GM12892 (cell line): ENCODE measurements at regions not wholly inside any gene's neighbourhood (a gene's known extent, or its start where the extent isn't known, plus 50 kb on each side); places are given as distances from the start of the nearest gene placed in this dataset.
"Not testable (repeated sequence)": the region's sequence is repeated elsewhere in the genome, so short reads cannot be mapped to it uniquely, and the experiment has no call there.

Experiments
- DNase-seq: peaks from one replicate; pipeline ENCODE4 v3.0.0; 2011; ENCODE audit not compliant: insufficient read length
- FAIRE-seq: peaks from 2 replicates; lab custom pipeline; 2011; peaks lifted over from hg19 to GRCh38; lab: Jason Lieb, UNC
- POLR2A ChIP-seq: IDR thresholded peaks from 2 replicates; pipeline ENCODE4 v1.6.1; 2011; ENCODE audit warnings: low read depth, low read length, control low read depth
- POLR2AphosphoS5 ChIP-seq: IDR thresholded peaks from 2 replicates; pipeline ENCODE4 v1.6.1; 2011; ENCODE audit warnings: low read depth, low read length, control low read depth
- TAF1 ChIP-seq: IDR thresholded peaks from 2 replicates; pipeline ENCODE4 v1.6.1; 2011; ENCODE audit warnings: low read depth, mild to moderate bottlenecking, control low read depth, low read length, borderline replicate concordance

DNA sequence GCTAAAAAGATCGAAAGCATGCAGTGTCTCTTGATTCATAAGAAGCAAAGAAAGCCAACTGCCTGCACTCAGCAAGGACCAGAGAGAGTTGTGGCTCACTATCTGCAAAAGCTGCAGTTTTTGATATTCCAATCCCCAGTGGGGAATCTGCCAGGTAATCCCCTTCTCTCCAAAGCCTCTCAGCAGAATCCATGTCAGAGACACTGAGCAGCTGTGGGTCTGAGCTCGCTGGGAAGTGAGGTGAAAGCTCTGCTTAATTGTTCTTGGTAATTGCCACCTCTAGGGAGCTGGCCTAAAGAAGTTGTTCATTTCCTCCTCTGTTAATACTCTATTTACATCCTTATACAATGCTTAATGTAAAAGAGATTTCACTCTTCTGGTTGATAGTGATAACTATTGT is 261.3 kb upstream of the LRRC4C start:
- FAIRE-seq (no peak), DNase-seq (no peak)
- TF ChIP-seq POLR2A (no peak), POLR2AphosphoS5 (no peak), TAF1 (no peak)

DNA sequence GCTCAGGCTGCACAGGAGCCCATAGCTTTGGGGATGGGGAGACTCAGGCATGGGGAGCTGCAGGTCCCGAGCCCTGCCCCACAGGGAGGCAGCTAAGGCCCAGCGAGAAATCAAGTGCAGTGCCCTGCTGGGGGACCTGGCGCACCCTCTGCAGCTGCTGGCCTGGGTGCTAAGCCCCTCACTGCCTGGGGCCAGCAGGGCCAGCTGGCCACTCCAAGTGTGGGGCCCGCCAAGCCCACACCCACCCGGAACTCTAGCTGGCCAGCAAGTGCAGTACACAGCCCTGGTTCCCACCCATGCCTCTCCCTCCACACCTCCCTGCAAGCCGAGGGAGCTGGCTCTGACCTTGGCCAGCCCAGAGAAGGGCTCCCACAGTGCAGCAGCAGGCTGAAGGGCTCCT is 268.7 kb upstream of the LRRC4C start:
- not testable (repeated sequence) for FAIRE-seq, DNase-seq

DNA sequence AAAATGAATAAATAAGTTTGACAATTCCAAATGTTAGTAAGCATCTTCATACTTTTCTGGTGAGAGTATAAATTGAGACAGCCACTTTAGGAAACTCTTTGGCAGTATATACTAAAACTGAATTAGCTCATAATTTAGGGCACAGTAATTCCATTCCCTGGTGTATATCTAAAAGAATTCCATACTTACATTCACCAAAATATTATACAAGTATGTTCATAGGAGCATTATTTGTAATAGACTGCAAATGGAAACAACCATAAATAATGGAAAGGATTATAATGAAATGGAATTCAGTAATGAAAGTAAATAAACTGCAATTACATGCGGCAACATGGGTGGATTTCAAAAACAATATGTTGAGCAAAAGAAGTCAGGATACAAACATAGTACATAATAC is 315.8 kb upstream of the LRRC4C start:
- no peak for TF ChIP-seq POLR2AphosphoS5
- TF ChIP-seq TAF1: no peak
- TF ChIP-seq POLR2A: no peak
- DNase-seq (no peak), FAIRE-seq (no peak)

DNA sequence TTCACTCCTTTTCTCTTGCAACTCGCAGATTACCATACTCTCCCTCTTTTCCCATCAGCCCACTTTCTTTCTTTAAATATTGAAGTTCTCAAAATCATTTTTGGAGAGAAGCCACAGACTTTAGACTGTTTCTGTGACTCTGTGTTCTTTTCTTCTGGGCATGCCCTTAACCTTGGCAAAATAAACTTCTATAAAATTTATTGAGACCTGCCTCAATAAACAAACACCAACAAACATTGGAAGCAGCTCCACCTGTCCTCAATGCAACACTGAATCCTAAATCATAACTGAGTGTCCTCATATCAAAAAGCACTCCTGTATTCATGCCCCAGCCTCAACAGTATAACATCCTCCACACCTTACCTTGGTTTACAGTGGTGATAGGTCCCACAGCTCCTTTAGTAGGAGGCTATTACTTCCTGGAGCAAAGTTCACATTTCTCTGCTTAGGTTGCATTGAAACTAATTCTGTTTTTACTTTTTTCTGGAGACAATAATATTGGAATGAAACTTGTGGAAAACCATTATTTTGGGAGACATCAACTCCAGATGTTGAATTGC is 320.0 kb upstream of the LRRC4C start:
- DNase-seq: no peak
- TF ChIP-seq POLR2AphosphoS5 (no peak), TAF1 (no peak), POLR2A (no peak)
- no peak for FAIRE-seq

DNA sequence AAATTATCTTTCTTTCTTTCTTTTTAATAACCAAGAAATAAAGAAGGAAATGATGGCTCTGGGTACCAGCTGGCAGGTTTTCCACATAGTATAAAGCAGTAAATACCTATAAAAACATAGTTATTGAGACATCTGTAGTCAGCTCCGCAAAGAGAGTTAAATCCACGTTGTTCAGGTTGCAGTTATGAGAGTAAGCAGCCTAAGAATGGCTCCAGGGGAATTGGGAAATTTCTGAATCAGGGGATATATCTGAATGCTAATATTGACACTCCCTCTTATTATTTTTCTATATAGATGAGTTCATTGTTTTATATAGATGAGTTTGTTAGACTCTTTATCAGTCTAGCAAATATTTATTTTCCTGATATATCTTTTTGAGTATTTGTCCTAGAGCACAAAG is 322.0 kb upstream of the LRRC4C start:
- FAIRE-seq (no peak), DNase-seq (no peak)
- TF ChIP-seq TAF1 (no peak), POLR2AphosphoS5 (no peak), POLR2A (no peak)

DNA sequence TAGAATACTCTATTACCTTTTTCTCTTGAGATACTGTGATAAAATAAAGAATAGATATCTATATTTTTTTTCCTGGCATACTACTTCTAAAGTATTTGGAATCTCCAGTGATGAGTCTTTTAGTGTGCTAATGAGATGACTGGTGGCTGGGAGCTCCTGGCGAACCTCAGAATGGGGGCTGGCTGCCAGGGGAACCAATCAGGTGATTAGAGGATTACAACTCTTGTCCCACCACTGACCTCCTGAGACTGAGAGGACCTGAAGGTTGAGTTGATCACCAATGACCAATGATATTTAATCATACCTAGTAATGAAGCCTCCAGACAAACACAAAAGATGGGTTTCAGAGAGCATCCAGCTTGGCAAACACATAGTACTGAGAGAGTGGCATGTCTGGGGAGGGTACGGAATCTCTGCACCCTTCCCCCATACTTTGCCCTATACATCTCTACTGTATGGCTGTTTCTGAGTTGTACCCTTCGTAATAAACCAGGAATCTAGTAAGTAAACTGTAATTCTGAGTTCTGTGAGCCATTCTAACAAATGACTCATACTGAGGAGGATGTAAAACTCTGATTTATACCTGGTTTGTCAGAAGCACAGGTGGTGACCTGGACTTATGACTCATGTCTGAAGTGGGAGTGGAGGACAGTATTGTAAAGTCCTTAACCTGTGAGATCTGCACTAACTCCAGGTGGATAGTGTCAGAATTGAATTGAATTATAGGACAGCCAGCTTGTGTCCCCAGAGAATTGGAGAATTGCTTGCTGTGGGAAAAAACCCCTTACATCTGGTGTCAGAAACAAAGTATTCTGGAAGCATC is 325.3 kb upstream of the LRRC4C start:
- FAIRE-seq (no peak), DNase-seq (no peak)
- TF ChIP-seq POLR2A: no peak
- TF ChIP-seq POLR2AphosphoS5: no peak
- TF ChIP-seq TAF1: no peak

DNA sequence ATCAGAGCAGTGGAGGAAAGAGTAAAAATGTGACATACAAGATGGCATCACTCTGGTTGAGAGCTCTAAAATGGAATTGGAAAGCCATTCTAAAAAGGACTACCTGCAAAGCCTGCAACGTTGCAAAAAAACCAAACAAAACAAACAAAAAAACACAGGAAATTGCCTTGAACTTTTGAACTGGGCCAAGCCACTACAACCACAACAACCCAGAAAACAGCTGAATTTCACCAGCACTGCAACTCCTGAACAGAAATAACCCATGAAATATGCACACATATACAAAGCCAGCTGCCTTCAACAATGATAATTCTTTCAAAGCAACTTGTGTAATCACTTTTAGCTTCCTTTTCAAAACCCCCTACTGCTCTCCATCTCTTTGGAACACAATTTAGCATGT is 326.6 kb upstream of the LRRC4C start:
- DNase-seq (no peak), FAIRE-seq (no peak)
- no peak for TF ChIP-seq POLR2A

DNA sequence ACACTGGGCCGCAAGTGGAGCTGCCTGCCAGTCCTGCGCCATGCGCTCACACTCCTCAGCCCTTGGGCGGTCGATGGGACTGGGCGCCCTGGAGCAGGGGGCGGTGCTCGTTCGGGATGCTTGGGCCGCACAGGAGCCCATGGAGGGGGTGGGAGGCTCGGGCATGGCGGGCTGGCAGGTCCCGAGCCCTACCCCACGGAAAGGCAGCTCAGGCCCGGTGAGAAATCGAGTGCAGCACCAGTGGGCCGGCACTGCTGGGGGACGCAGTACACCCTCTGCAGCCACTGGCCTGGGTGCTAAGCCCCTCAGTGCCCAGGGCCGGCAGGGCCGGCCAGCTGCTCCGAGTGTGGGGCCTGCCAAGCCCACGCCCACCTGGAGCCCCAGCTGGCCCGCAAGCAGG is 328.7 kb upstream of the LRRC4C start:
- DNase-seq (no peak), FAIRE-seq (no peak)
- TF ChIP-seq POLR2A (no peak), TAF1 (no peak), POLR2AphosphoS5 (no peak)

DNA sequence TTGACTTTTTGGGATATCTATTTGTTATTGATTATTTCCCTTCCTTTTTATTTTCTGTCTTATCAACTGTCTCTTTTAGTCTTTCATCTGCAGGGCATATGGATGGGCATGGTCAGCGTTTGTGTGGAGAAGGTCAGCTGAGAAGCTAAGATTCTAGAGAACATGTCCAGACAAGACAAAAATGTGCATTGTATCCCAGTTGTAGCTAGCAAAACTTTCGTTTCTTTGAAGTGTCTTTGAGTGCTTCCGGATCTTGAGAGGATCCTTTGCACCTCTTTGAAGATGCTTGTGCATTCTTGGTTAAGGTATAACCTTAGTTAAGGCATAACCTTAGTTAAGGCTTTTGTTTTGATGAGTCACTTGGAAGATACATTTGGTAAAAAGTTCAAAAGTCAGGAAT is 329.9 kb upstream of the LRRC4C start:
- DNase-seq: no peak
- TF ChIP-seq POLR2AphosphoS5: no peak
- no peak for FAIRE-seq

DNA sequence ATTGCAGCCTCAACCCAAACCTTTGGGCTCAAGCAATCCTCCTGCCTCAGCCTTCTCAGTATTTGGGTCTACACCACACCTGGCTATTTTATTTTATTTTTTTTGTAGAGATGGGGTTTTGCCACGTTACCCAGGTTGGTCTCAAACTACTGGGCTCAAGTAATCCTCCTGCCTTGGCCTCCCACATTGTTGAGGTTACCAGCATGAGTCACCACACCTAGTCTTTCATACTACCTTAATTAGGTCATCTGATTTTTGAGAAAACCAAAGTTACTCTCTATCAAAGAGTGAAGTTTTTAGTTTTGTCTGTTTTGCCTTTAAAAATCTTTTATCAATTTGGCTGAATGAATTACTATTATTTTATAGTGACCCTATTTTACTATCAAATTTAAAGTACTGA is 335.6 kb upstream of the LRRC4C start:
- DNase-seq (no peak), FAIRE-seq (no peak)
- TF ChIP-seq TAF1 (no peak), POLR2AphosphoS5 (no peak), POLR2A (no peak)

DNA sequence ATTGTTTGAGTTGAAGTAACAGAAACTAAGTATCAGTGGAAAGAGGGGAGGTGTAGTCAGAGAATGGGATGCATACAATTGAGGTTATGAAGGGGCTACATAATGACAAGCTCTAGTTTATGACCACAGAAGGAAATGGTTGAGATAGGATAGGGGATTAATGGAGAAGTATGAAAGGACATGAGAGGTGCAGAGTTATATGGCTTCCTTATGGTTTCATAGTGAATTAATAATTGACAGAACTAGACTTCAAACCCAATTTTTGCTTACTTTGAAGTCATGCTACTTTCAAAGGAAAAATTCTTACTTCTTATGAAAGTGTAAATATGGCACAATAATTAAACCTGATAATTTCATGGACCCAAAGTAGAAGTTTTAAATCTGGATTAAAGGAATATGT is 340.3 kb upstream of the LRRC4C start:
- FAIRE-seq (no peak), DNase-seq (no peak)
- no peak for TF ChIP-seq POLR2AphosphoS5
- TF ChIP-seq TAF1: no peak
- no peak for TF ChIP-seq POLR2A

DNA sequence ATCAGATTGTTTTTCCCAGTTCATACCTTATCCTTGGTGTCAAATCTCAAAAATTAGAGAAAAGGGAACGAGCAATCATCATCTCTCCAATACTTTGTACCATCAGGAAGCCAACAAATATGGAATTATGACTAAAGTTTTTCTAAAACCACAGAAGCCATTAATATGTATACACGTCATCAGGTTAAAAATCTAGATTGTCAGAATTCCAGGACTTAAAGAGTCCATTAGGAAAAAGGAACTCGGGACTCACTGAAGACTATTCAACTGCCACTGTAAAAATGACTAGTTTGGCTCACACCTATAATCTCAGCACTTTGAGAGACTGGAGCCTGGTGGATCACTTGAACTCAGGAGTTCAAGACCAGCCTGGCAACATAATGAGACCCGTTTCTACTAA is 344.4 kb upstream of the LRRC4C start:
- FAIRE-seq (no peak), DNase-seq (no peak)
- TF ChIP-seq TAF1 (no peak), POLR2AphosphoS5 (no peak), POLR2A (no peak)
